H9 (cell line): ENCODE measurements at regions not wholly inside any gene's neighbourhood (a gene's known extent, or its start where the extent isn't known, plus 50 kb on each side); places are given as distances from the start of the nearest gene placed in this dataset.

Source experiments
- DNase-seq: peaks from one replicate; pipeline ENCODE4 v3.0.0-alpha.2; 2017
- H2AFZ ChIP-seq: one replicate; pipeline ENCODE4 v1.6.1; 2013; ENCODE audit warnings: mild to moderate bottlenecking, low read length, control low read depth, moderate library complexity
- H2AK5ac ChIP-seq: 2 replicates; pipeline ENCODE4 v1.6.1; 2013; ENCODE audit warnings: low read length, control low read depth, mixed read lengths; ENCODE audit not compliant: insufficient read length
- H2BK120ac ChIP-seq: one replicate; pipeline ENCODE4 v1.6.1; 2013; ENCODE audit warnings: low read depth, mild to moderate bottlenecking, low read length, control low read depth, inconsistent platforms; ENCODE audit not compliant: poor library complexity, severe bottlenecking
- H2BK12ac ChIP-seq: 2 replicates; pipeline ENCODE4 v1.6.1; 2013; ENCODE audit warnings: low read length, control low read depth, mixed read lengths, low read depth; ENCODE audit not compliant: insufficient read length
- H2BK15ac ChIP-seq: 2 replicates; pipeline ENCODE4 v1.6.1; 2013; ENCODE audit warnings: low read depth, low read length, control low read depth
- H2BK20ac ChIP-seq: one replicate; pipeline ENCODE4 v1.6.1; 2013; ENCODE audit warnings: low read depth, mild to moderate bottlenecking, low read length, control low read depth, inconsistent platforms; ENCODE audit not compliant: poor library complexity, severe bottlenecking
- H2BK5ac ChIP-seq: 2 replicates; pipeline ENCODE4 v1.6.1; 2013; ENCODE audit warnings: low read length, control low read depth, mixed read lengths; ENCODE audit not compliant: insufficient read length
- H3K14ac ChIP-seq: 2 replicates; pipeline ENCODE4 v1.6.1; 2013; ENCODE audit warnings: low read length, control low read depth; ENCODE audit not compliant: insufficient read depth
- H3K18ac ChIP-seq: 2 replicates; pipeline ENCODE4 v1.6.1; 2013; ENCODE audit warnings: low read depth, mild to moderate bottlenecking, mixed read lengths, low read length, control low read depth; ENCODE audit not compliant: insufficient read length
- H3K23ac ChIP-seq: 2 replicates; pipeline ENCODE4 v1.6.1; 2013; ENCODE audit warnings: low read length, control low read depth, mixed read lengths, low read depth; ENCODE audit not compliant: insufficient read length
- H3K23me2 ChIP-seq: 2 replicates; pipeline ENCODE4 v1.6.1; 2013; ENCODE audit warnings: low read depth, mild to moderate bottlenecking, mixed read lengths, low read length, control low read depth; ENCODE audit not compliant: insufficient read length, poor library complexity, severe bottlenecking
- H3K27ac ChIP-seq: 2 replicates; pipeline ENCODE4 v1.5.1; 2013; ENCODE audit warnings: low read length, control low read depth, mixed read lengths, low read depth; ENCODE audit not compliant: insufficient read length
- H3K27me3 ChIP-seq: 2 replicates; pipeline ENCODE4 v1.6.1; 2013; ENCODE audit warnings: low read length, control low read depth, inconsistent platforms; ENCODE audit not compliant: insufficient read depth
- H3K4ac ChIP-seq: 2 replicates; pipeline ENCODE4 v1.6.1; 2013; ENCODE audit warnings: low read depth, mild to moderate bottlenecking, control low read depth, inconsistent platforms, low read length, moderate library complexity
- H3K4me1 ChIP-seq: 2 replicates; pipeline ENCODE4 v1.6.1; 2013; ENCODE audit warnings: low read length, control low read depth, inconsistent platforms; ENCODE audit not compliant: insufficient read depth
- H3K4me2 ChIP-seq: 2 replicates; pipeline ENCODE4 v1.6.1; 2013; ENCODE audit warnings: low read length, control low read depth, mixed read lengths; ENCODE audit not compliant: insufficient read length, insufficient read depth
- H3K56ac ChIP-seq: 2 replicates; pipeline ENCODE4 v1.6.1; 2013; ENCODE audit warnings: low read depth, mild to moderate bottlenecking, mixed read lengths, low read length, control low read depth; ENCODE audit not compliant: insufficient read length
- H3K79me1 ChIP-seq: 2 replicates; pipeline ENCODE4 v1.6.1; 2013; ENCODE audit warnings: low read depth, mild to moderate bottlenecking, moderate library complexity, low read length, control low read depth, inconsistent platforms; ENCODE audit not compliant: insufficient read depth, poor library complexity, severe bottlenecking
- H3K79me2 ChIP-seq: 2 replicates; pipeline ENCODE4 v1.6.1; 2013; ENCODE audit warnings: low read length, control low read depth, inconsistent platforms; ENCODE audit not compliant: insufficient read depth
- H3K9ac ChIP-seq: 2 replicates; pipeline ENCODE4 v1.6.1; 2013; ENCODE audit warnings: low read length, control low read depth, mixed read lengths; ENCODE audit not compliant: insufficient read length; ENCODE audit errors: extremely low read depth
- H3K9me3 ChIP-seq: one replicate; pipeline ENCODE4 v1.6.1; 2013; ENCODE audit warnings: low read depth, low read length, inconsistent platforms; ENCODE audit not compliant: control insufficient read depth
- H3T11ph ChIP-seq: one replicate; pipeline ENCODE4 v1.6.1; 2013; ENCODE audit warnings: mild to moderate bottlenecking, low read length, control low read depth, inconsistent platforms
- H4K20me1 ChIP-seq: one replicate; pipeline ENCODE4 v1.6.1; 2013; ENCODE audit not compliant: control insufficient read depth, insufficient read length, insufficient read depth
- H4K5ac ChIP-seq: 2 replicates; pipeline ENCODE4 v1.6.1; 2013; ENCODE audit warnings: low read depth, mild to moderate bottlenecking, mixed read lengths, low read length, control low read depth; ENCODE audit not compliant: insufficient read length
- H4K8ac ChIP-seq: replicated peaks from 2 replicates; pipeline ENCODE4 v1.6.1; 2013; ENCODE audit warnings: low read length, control low read depth, mixed read lengths, low read depth; ENCODE audit not compliant: insufficient read length
- H4K91ac ChIP-seq: 2 replicates; pipeline ENCODE4 v1.6.1; 2013; ENCODE audit warnings: low read depth, mild to moderate bottlenecking, moderate library complexity, mixed read lengths, low read length, control low read depth; ENCODE audit not compliant: insufficient read length
- H3K27ac Mint-ChIP-seq, 3 experiments: 2 replicates in 2 of 3; 3 replicates in 1 of 3; pipeline ENCODE4 v1.8.0; 2020 to 2021; ENCODE audit warnings: mixed read lengths in 3 of 3, mild to moderate bottlenecking in 1 of 3, moderate library complexity in 1 of 3
- H3K27me3 Mint-ChIP-seq: 2 replicates; pipeline ENCODE4 v1.8.0; 2021; ENCODE audit warnings: low read depth, mild to moderate bottlenecking, moderate library complexity, mixed read lengths
- H3K36me3 Mint-ChIP-seq, 3 experiments: 2 replicates in 2 of 3; 3 replicates in 1 of 3; pipeline ENCODE4 v1.8.0; 2020 to 2021; ENCODE audit warnings: low read depth in 3 of 3, mixed read lengths in 3 of 3; ENCODE audit not compliant: insufficient read depth in 1 of 3
- H3K4me1 Mint-ChIP-seq, 2 experiments: 2 replicates each; pipeline ENCODE4 v1.8.0; 2020; ENCODE audit warnings: mixed read lengths in 2 of 2
- H3K4me3 Mint-ChIP-seq, 2 experiments: 2 replicates in 1 of 2; 3 replicates in 1 of 2; pipeline ENCODE4 v1.8.0; 2020 to 2021; ENCODE audit warnings: mild to moderate bottlenecking in 2 of 2, mixed read lengths in 2 of 2, moderate library complexity in 1 of 2
- H3K9me3 Mint-ChIP-seq, 2 experiments: 2 replicates in 1 of 2; 3 replicates in 1 of 2; pipeline ENCODE4 v1.8.0; 2020; ENCODE audit warnings: mild to moderate bottlenecking in 2 of 2, mixed read lengths in 2 of 2, moderate library complexity in 1 of 2
- WGBS: extraction: QIAGEN DNeasy Blood & Tissue Kit; methylation state at CpG from one replicate; pipeline ENCODE4 v1.1.7; 2013; ENCODE audit warnings: missing lambda C conversion rate, low lambda C conversion rate, mixed read lengths; ENCODE audit not compliant: insufficient read length; ENCODE audit errors: extremely low coverage; 5-methylcytosine and 5-hydroxymethylcytosine counted together
- TF ChIP-seq, protein P1 (sequence below): fragments of 200-600 bp; sonication (generic); conservative IDR thresholded peaks from 3 replicates; pipeline ENCODE4 v1.8.0; 2021; ENCODE audit warnings: antibody characterized with exemption, mild to moderate bottlenecking

- H3K4me3 Mint-ChIP-seq = no peak overlapping the region
- no peaks in the 10 kb centered on the region for H3K4me1 Mint-ChIP-seq
- Histone ChIP-seq H3K9ac (no peak overlapping the region), H3K79me2 (no peaks in the 10 kb centered on the region), H3T11ph (no peak overlapping the region), H3K23ac (no peak overlapping the region), H3K27me3 (no peaks in the 10 kb centered on the region), H2AFZ (no peak overlapping the region), H2BK20ac (no peak overlapping the region), H3K23me2 (no peaks in the 10 kb centered on the region), H2BK12ac (no peak overlapping the region), H4K91ac (no peak overlapping the region), H2BK15ac (no peak overlapping the region), H3K4me2 (no peak overlapping the region), H3K56ac (no peak overlapping the region), H2AK5ac (no peak overlapping the region), H3K27ac (no peak overlapping the region), H3K14ac (no peak overlapping the region), H4K20me1 (no peaks in the 10 kb centered on the region), H3K79me1 (no peaks in the 10 kb centered on the region), H3K4me1 (no peaks in the 10 kb centered on the region), H2BK5ac (no peak overlapping the region), H2BK120ac (no peak overlapping the region), H3K9me3 (no peaks in the 10 kb centered on the region), H4K8ac (no peak overlapping the region), H4K5ac (no peak overlapping the region), H3K4ac (no peak overlapping the region; the same call in 1 of the 2 replicates), H3K18ac (no peak overlapping the region)
- no CpG with 5 or more reads among the region's 7 CpGs for WGBS
- peak overlapping the region in 1 of 3 experiments; percentile 57; a peak in 1 of 7 replicates for H3K27ac Mint-ChIP-seq
- no peak for DNase-seq
- peaks cover 0 to 4% of the 10 kb centered on the region in 2 experiments; a peak in 1 of 5 replicates for H3K9me3 Mint-ChIP-seq
- H3K36me3 Mint-ChIP-seq = 0 out of 7 replicates have a peak, but pooled peaks cover 0 to 2% (median 0%) of the 10 kb centered on the region in 3 experiments
- TF ChIP-seq, protein P1, sequence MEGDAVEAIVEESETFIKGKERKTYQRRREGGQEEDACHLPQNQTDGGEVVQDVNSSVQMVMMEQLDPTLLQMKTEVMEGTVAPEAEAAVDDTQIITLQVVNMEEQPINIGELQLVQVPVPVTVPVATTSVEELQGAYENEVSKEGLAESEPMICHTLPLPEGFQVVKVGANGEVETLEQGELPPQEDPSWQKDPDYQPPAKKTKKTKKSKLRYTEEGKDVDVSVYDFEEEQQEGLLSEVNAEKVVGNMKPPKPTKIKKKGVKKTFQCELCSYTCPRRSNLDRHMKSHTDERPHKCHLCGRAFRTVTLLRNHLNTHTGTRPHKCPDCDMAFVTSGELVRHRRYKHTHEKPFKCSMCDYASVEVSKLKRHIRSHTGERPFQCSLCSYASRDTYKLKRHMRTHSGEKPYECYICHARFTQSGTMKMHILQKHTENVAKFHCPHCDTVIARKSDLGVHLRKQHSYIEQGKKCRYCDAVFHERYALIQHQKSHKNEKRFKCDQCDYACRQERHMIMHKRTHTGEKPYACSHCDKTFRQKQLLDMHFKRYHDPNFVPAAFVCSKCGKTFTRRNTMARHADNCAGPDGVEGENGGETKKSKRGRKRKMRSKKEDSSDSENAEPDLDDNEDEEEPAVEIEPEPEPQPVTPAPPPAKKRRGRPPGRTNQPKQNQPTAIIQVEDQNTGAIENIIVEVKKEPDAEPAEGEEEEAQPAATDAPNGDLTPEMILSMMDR = no peak
- H3K27me3 Mint-ChIP-seq = no peaks in the 10 kb centered on the region; the same call in 1 of the 2 replicates
These were observed 361.6 kb upstream of the FZD8 start for GRCh38 chr10:36003688-36004087.
